Ammon's horn (tissue), 1 donor: ENCODE measurements at regions not wholly inside any gene's neighbourhood (a gene's known extent, or its start where the extent isn't known, plus 50 kb on each side); places are given as distances from the start of the nearest gene placed in this dataset.

Source experiments
- DNase-seq: peaks from one replicate; pipeline ENCODE4 v3.0.0-alpha.2; 2016; ENCODE audit warnings: low spot score

GRCh38 chr15:61480863-61481262 lies 251.8 kb upstream of the RORA start:
- no peak for DNase-seq

GRCh38 chr15:61480295-61480694 lies 251.2 kb upstream of the RORA start:
- no peak for DNase-seq

GRCh38 chr15:61479613-61480012 lies 250.5 kb upstream of the RORA start:
- DNase-seq = no peak

- DNase-seq = no peak
These were observed 247.6 kb upstream of the RORA start for GRCh38 chr15:61476741-61477140.

- no peak for DNase-seq
These were observed 245.7 kb upstream of the RORA start for GRCh38 chr15:61474796-61475195.

GRCh38 chr15:61467823-61468222 lies 238.7 kb upstream of the RORA start:
- no peak for DNase-seq

GRCh38 chr15:61459785-61460707 lies 230.9 kb upstream of the RORA start:
- DNase-seq = no peak

- DNase-seq = no peak
These were observed 228.1 kb upstream of the RORA start for GRCh38 chr15:61457050-61457733.

GRCh38 chr15:61449186-61449702 lies 220.1 kb upstream of the RORA start:
- DNase-seq = no peak

GRCh38 chr15:61447981-61448380 lies 218.9 kb upstream of the RORA start:
- peak; percentile 7 for DNase-seq

GRCh38 chr15:61444585-61444984 lies 215.5 kb upstream of the RORA start:
- DNase-seq = no peak

- DNase-seq = no peak
These were observed 213.7 kb upstream of the RORA start for GRCh38 chr15:61442821-61443220.

- no peak for DNase-seq
These were observed 212.8 kb upstream of the RORA start for GRCh38 chr15:61441891-61442290.

- DNase-seq = no peak
These were observed 197.4 kb upstream of the RORA start for GRCh38 chr15:61426466-61426865.

- DNase-seq = no peak
These were observed 196.8 kb upstream of the RORA start for GRCh38 chr15:61425934-61426333.

GRCh38 chr15:61422773-61423172 lies 193.7 kb upstream of the RORA start:
- no peak for DNase-seq

GRCh38 chr15:61421938-61422337 lies 192.8 kb upstream of the RORA start:
- DNase-seq = no peak

GRCh38 chr15:61421470-61421869 lies 192.4 kb upstream of the RORA start:
- no peak for DNase-seq

GRCh38 chr15:61420546-61420945 lies 191.4 kb upstream of the RORA start:
- no peak for DNase-seq

GRCh38 chr15:61415617-61416120 lies 186.6 kb upstream of the RORA start:
- DNase-seq = no peak

- DNase-seq = peak; percentile 7
These were observed 182.9 kb upstream of the RORA start for GRCh38 chr15:61411902-61412510.

- DNase-seq = no peak
These were observed 181.6 kb upstream of the RORA start for GRCh38 chr15:61410662-61411061.
